ENCODE measurements at regions not wholly inside any gene's neighbourhood (a gene's known extent, or its start where the extent isn't known, plus 50 kb on each side); places are given as distances from the start of the nearest gene placed in this dataset.

DNA sequence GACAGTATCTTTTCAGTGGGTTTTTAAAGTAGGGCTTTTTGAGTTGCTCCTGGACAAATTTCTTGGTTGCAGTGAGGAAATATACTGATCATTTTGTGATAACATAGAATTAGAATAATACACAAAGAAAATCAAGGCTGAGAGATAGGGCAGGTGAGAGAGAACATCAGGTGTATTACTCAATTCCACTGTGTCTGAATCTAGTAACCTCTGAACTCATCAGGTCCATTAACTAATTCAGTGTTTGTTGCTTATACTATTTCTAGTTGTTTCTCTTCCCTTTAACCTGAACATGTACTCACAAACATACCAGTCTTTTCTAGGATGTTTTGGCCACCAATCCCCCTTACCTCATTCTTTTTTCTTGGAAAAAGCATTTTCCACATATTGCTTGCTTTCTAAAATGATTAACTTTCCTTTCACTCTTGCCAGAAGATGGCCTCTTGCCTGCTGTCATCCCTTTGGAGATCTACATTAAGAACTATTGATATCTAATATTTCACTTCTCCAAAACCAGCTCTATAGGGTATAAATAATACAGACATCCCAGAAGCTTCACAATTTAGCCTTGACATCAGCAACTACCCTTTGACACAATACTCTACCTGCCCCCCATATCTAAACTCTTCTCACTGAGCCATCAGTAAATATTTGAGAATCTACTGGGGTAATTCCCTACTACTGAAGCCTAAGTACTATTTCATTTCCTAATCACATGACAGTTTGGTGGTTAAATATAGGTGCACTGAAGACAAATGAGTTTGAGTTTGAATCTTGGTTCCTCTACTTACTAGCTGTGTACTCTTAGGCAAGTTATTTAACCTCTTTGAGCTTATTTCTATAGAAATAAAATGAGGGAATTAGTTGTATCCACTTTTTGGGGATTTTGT lies 470.8 kb upstream of the IGFBP7 start:
- H3K4me2 ChIP-seq (ENCODE audit: control insufficient read depth, insufficient read depth): no peak overlapping the region
- no peak overlapping the region for H2AFZ ChIP-seq (ENCODE audit: control insufficient read depth, low read depth, low read length)
- SMC1A ChIA-PET (ENCODE audit: uncharacterized antibody, unreplicated experiment): no interaction called here
- H3K36me3 ChIP-seq (ENCODE audit: control insufficient read depth in 2 of 2, insufficient read depth in 2 of 2, low read length in 1 of 2): no peaks in the 10 kb centered on the region
- DNase-seq (ENCODE audit: low read depth, low spot score): no peak
- ATAC-seq: no peak
- intact Hi-C loops (cut with micrococcal nuclease; ENCODE audit: unreplicated experiment): no loop called here
- no peaks in the 10 kb centered on the region for H3K4me1 ChIP-seq (ENCODE audit: control insufficient read depth, insufficient read depth, low read length)
- H3K27ac ChIP-seq (ENCODE audit: control insufficient read depth, insufficient read depth): no peak overlapping the region
- BruUV-seq (replicated peaks): no TSS peak
- no peaks in the 10 kb centered on the region for H3K27me3 ChIP-seq (replicated peaks in 1 of 2; ENCODE audit: control insufficient read depth in 2 of 2, insufficient read depth in 2 of 2, low read length in 1 of 2)
- H3K79me2 ChIP-seq (ENCODE audit: control insufficient read depth, insufficient read depth, low read length): no peaks in the 10 kb centered on the region
- no peak for FAIRE-seq
- CTCF ChIA-PET: no interaction called here
- TF ChIP-seq EP300 (IDR thresholded peaks at IDR 0.05; ENCODE audit: borderline replicate concordance in 1 of 2, control insufficient read depth in 1 of 2, low read depth in 2 of 2, low read length in 2 of 2) (no peak), EGR1 (IDR thresholded peaks at IDR 0.05; ENCODE audit: borderline replicate concordance in 1 of 2, low read depth in 2 of 2, low read length in 2 of 2) (no peak), NFYB (IDR thresholded peaks at IDR 0.05; ENCODE audit: insufficient read depth, low read depth, low read length) (no peak), ATF7 (IDR thresholded peaks at IDR 0.05; ENCODE audit: low read depth) (no peak), SMAD5 (IDR thresholded peaks at IDR 0.05; ENCODE audit: low read depth) (no peak), IKZF2 (IDR thresholded peaks at IDR 0.05) (no peak), SREBF2 (IDR thresholded peaks at IDR 0.05; ENCODE audit: low read length) (no peak), CBX3 (IDR thresholded peaks at IDR 0.05; ENCODE audit: borderline replicate concordance, low read depth) (no peak), MTA2 (IDR thresholded peaks at IDR 0.05; ENCODE audit: low read depth) (no peak), BHLHE40 (IDR thresholded peaks at IDR 0.05; ENCODE audit: borderline replicate concordance in 1 of 2, low read depth in 2 of 2, low read length in 1 of 2) (no peak), MEF2A (IDR thresholded peaks at IDR 0.05; ENCODE audit: insufficient read depth, low read depth, low read length) (no peak), POLR2A (IDR thresholded peaks at IDR 0.05; ENCODE audit: low read depth, low read length) (no peak), RBBP5 (conservative IDR thresholded peaks at IDR 0.05) (no peak), HCFC1 (IDR thresholded peaks at IDR 0.05; ENCODE audit: low read length) (no peak), NRF1 (conservative IDR thresholded peaks at IDR 0.05; ENCODE audit: low read depth, low read length) (no peak), BRCA1 (IDR thresholded peaks at IDR 0.05; ENCODE audit: low read depth, low read length) (no peak), EED (IDR thresholded peaks at IDR 0.05; ENCODE audit: low read depth) (no peak)
- TF ChIP-seq, protein P1, sequence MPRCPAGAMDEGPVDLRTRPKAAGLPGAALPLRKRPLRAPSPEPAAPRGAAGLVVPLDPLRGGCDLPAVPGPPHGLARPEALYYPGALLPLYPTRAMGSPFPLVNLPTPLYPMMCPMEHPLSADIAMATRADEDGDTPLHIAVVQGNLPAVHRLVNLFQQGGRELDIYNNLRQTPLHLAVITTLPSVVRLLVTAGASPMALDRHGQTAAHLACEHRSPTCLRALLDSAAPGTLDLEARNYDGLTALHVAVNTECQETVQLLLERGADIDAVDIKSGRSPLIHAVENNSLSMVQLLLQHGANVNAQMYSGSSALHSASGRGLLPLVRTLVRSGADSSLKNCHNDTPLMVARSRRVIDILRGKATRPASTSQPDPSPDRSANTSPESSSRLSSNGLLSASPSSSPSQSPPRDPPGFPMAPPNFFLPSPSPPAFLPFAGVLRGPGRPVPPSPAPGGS (IDR thresholded peaks at IDR 0.05; ENCODE audit: borderline replicate concordance, insufficient read depth, low read depth, low read length, poor library complexity, severe bottlenecking): no peak
- TF ChIP-seq, protein P2, sequence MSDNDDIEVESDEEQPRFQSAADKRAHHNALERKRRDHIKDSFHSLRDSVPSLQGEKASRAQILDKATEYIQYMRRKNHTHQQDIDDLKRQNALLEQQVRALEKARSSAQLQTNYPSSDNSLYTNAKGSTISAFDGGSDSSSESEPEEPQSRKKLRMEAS (IDR thresholded peaks at IDR 0.05; ENCODE audit: low read depth, low read length): no peak
- TF ChIP-seq, protein P3, sequence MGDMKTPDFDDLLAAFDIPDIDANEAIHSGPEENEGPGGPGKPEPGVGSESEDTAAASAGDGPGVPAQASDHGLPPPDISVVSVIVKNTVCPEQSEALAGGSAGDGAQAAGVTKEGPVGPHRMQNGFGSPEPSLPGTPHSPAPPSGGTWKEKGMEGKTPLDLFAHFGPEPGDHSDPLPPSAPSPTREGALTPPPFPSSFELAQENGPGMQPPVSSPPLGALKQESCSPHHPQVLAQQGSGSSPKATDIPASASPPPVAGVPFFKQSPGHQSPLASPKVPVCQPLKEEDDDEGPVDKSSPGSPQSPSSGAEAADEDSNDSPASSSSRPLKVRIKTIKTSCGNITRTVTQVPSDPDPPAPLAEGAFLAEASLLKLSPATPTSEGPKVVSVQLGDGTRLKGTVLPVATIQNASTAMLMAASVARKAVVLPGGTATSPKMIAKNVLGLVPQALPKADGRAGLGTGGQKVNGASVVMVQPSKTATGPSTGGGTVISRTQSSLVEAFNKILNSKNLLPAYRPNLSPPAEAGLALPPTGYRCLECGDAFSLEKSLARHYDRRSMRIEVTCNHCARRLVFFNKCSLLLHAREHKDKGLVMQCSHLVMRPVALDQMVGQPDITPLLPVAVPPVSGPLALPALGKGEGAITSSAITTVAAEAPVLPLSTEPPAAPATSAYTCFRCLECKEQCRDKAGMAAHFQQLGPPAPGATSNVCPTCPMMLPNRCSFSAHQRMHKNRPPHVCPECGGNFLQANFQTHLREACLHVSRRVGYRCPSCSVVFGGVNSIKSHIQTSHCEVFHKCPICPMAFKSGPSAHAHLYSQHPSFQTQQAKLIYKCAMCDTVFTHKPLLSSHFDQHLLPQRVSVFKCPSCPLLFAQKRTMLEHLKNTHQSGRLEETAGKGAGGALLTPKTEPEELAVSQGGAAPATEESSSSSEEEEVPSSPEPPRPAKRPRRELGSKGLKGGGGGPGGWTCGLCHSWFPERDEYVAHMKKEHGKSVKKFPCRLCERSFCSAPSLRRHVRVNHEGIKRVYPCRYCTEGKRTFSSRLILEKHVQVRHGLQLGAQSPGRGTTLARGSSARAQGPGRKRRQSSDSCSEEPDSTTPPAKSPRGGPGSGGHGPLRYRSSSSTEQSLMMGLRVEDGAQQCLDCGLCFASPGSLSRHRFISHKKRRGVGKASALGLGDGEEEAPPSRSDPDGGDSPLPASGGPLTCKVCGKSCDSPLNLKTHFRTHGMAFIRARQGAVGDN (IDR thresholded peaks at IDR 0.05): no peak
- no peaks in the 10 kb centered on the region for H4K20me1 ChIP-seq (ENCODE audit: control insufficient read depth, insufficient read depth)
- no peak overlapping the region for H3K9ac ChIP-seq (ENCODE audit: control insufficient read depth, insufficient read depth, low read length)
- no peaks in the 10 kb centered on the region for H3K9me3 ChIP-seq (replicated peaks; ENCODE audit: control insufficient read depth, insufficient read depth, low read length)
- POLR2A ChIA-PET: no interaction called here
- RAD21 ChIA-PET (ENCODE audit: unreplicated experiment): no interaction called here
- no peak overlapping the region for H3K4me3 ChIP-seq
- in situ Hi-C loops (cut with MboI): no loop called here

Measured in GM12878 (cell line).